Natural killer cell (primary cell): ENCODE measurements at regions not wholly inside any gene's neighbourhood (a gene's known extent, or its start where the extent isn't known, plus 50 kb on each side); places are given as distances from the start of the nearest gene placed in this dataset.

Experiments used
- ATAC-seq, 3 donors: fragments of 150-1000 bp in 2 of 3; fragments of 200-7000 bp in 1 of 3; cut with Tn5 transposase; 1 replicate in 1 of 3; 2 replicates in 2 of 3; pipeline ENCODE4 v1.10.0; 2021; ENCODE audit warnings: mild to moderate bottlenecking in 2 of 3, moderate library complexity in 2 of 3
- DNase-seq, 2 donors: peaks; one replicate each; pipeline versions ENCODE4 v3.0.0 to v3.0.0-alpha.2; 2013 to 2021; ENCODE audit warnings: mixed read lengths in 1 of 2
- H3K27ac ChIP-seq: one replicate; pipeline ENCODE4 v1.5.1; 2013; ENCODE audit warnings: mild to moderate bottlenecking, low read length
- H3K27me3 ChIP-seq: one replicate; pipeline ENCODE4 v1.6.1; 2013; ENCODE audit warnings: low read length; ENCODE audit not compliant: control insufficient read depth, insufficient read depth
- H3K36me3 ChIP-seq: one replicate; pipeline ENCODE4 v1.6.1; 2013; ENCODE audit warnings: low read length; ENCODE audit not compliant: control insufficient read depth, insufficient read depth
- H3K4me1 ChIP-seq: one replicate; pipeline ENCODE4 v1.6.1; 2013; ENCODE audit warnings: low read length; ENCODE audit not compliant: control insufficient read depth, insufficient read depth
- H3K4me3 ChIP-seq: one replicate; pipeline ENCODE4 v1.5.1; 2013; ENCODE audit warnings: low read length
- H3K9me3 ChIP-seq: one replicate; pipeline ENCODE4 v1.6.1; 2013; ENCODE audit warnings: low read length; ENCODE audit not compliant: control insufficient read depth, insufficient read depth
- H3K27ac Mint-ChIP-seq, 2 donors: one replicate each; pipeline ENCODE4 v1.8.0; 2022; ENCODE audit warnings: mild to moderate bottlenecking in 2 of 2, mixed read lengths in 2 of 2, moderate library complexity in 1 of 2
- H3K27me3 Mint-ChIP-seq, 2 donors: one replicate each; pipeline ENCODE4 v1.8.0; 2022; ENCODE audit warnings: low read depth in 2 of 2, mixed read lengths in 2 of 2
- H3K36me3 Mint-ChIP-seq: one replicate; pipeline ENCODE4 v1.8.0; 2022; ENCODE audit warnings: mixed read lengths
- H3K4me1 Mint-ChIP-seq, 2 donors: one replicate each; pipeline ENCODE4 v1.8.0; 2022; ENCODE audit warnings: mixed read lengths in 2 of 2
- H3K4me3 Mint-ChIP-seq: one replicate; pipeline ENCODE4 v1.8.0; 2022; ENCODE audit warnings: mild to moderate bottlenecking, moderate library complexity, mixed read lengths
- H3K9me3 Mint-ChIP-seq, 2 donors: one replicate each; pipeline ENCODE4 v1.8.0; 2022; ENCODE audit warnings: mixed read lengths in 2 of 2
- CTCF ChIP-seq: fragments of 200-600 bp; IDR thresholded peaks from one replicate; pipeline ENCODE4 v1.8.0; 2022; ENCODE audit warnings: antibody characterized with exemption
- WGBS: methylation state at CpG from one replicate; pipeline ENCODE4 v1.1.7; 2013; ENCODE audit warnings: missing lambda C conversion rate; ENCODE audit not compliant: insufficient coverage; 5-methylcytosine and 5-hydroxymethylcytosine counted together
- intact Hi-C: fragments of 100-400 bp; cut with micrococcal nuclease; formaldehyde crosslinking; loops from one replicate; pipeline ENCODE4 v1.14.2; 2022

- Mint-ChIP-seq H3K4me3 (no peak overlapping the region), H3K27me3 (peaks cover 9 to 14% of the 10 kb centered on the region in 2 donors), H3K9me3 (no peaks in the 10 kb centered on the region), H3K4me1 (no peaks in the 10 kb centered on the region), H3K27ac (no peak overlapping the region), H3K36me3 (no peaks in the 10 kb centered on the region)
- DNase-seq (no peak), ATAC-seq (no peak)
- Histone ChIP-seq H3K27me3 (no peaks in the 10 kb centered on the region), H3K9me3 (no peaks in the 10 kb centered on the region), H3K4me1 (no peaks in the 10 kb centered on the region), H3K4me3 (no peak overlapping the region), H3K27ac (no peak overlapping the region), H3K36me3 (no peaks in the 10 kb centered on the region)
- intact Hi-C loops: no loop called here
- no peak for TF ChIP-seq CTCF
Observed at GRCh38 chr2:200100027-200100426, 144.6 kb downstream of the MAIP1 start.

- Histone ChIP-seq H3K4me1 (no peaks in the 10 kb centered on the region), H3K27me3 (no peaks in the 10 kb centered on the region), H3K27ac (no peak overlapping the region), H3K4me3 (no peak overlapping the region), H3K9me3 (no peaks in the 10 kb centered on the region), H3K36me3 (no peaks in the 10 kb centered on the region)
- 99% methylated on average over 4 of the region's 4 CpGs for WGBS
- Mint-ChIP-seq H3K27me3 (peaks cover 9 to 14% of the 10 kb centered on the region in 2 donors), H3K4me1 (no peaks in the 10 kb centered on the region), H3K9me3 (no peaks in the 10 kb centered on the region), H3K36me3 (no peaks in the 10 kb centered on the region), H3K4me3 (no peak overlapping the region), H3K27ac (no peak overlapping the region)
- DNase-seq (no peak), ATAC-seq (no peak)
- intact Hi-C loops: no loop called here
- TF ChIP-seq CTCF: no peak
Observed at GRCh38 chr2:200101922-200102321, 146.5 kb downstream of the MAIP1 start.

- intact Hi-C loops: no loop called here
- WGBS: 90% methylated on average over 1 of the region's 1 CpG
- no peaks in the 10 kb centered on the region for H3K4me1 Mint-ChIP-seq
Observed at GRCh38 chr2:200102971-200103370, 147.6 kb downstream of the MAIP1 start.

More at GRCh38 chr2:200102971-200103370, 147.6 kb downstream of the MAIP1 start:
- Histone ChIP-seq H3K9me3 (no peaks in the 10 kb centered on the region), H3K4me3 (no peak overlapping the region), H3K27me3 (no peaks in the 10 kb centered on the region), H3K4me1 (no peaks in the 10 kb centered on the region), H3K27ac (no peak overlapping the region), H3K36me3 (no peaks in the 10 kb centered on the region)
- H3K4me3 Mint-ChIP-seq: no peak overlapping the region
- ATAC-seq (no peak), DNase-seq (no peak)
- no peaks in the 10 kb centered on the region for H3K9me3 Mint-ChIP-seq
- no peaks in the 10 kb centered on the region for H3K36me3 Mint-ChIP-seq
- peaks cover 9 to 17% of the 10 kb centered on the region in 2 donors for H3K27me3 Mint-ChIP-seq
- TF ChIP-seq CTCF: no peak
- H3K27ac Mint-ChIP-seq: no peak overlapping the region
